OCI-LY1 (cell line): ENCODE measurements at regions not wholly inside any gene's neighbourhood (a gene's known extent, or its start where the extent isn't known, plus 50 kb on each side); places are given as distances from the start of the nearest gene placed in this dataset.
"Not testable (repeated sequence)": the region's sequence is repeated elsewhere in the genome, so short reads cannot be mapped to it uniquely, and the experiment has no call there.

Source experiments
- EZH2 ChIP-seq: fragments of 200-600 bp; sonication (generic), shearing (Covaris generic); IDR thresholded peaks from 2 replicates; pipeline ENCODE4 v1.8.0; 2017; ENCODE audit warnings: borderline replicate concordance, mixed run types, mild to moderate bottlenecking, antibody characterized with exemption, low read length, moderate library complexity, mixed read lengths
- TF ChIP-seq, protein P1 (sequence below): fragments of 200-600 bp; sonication (generic), shearing (Covaris generic); IDR thresholded peaks from 2 replicates; pipeline ENCODE4 v1.5.1; 2017; ENCODE audit warnings: mild to moderate bottlenecking, antibody characterized with exemption, low read length, moderate library complexity, mixed read lengths

DNA sequence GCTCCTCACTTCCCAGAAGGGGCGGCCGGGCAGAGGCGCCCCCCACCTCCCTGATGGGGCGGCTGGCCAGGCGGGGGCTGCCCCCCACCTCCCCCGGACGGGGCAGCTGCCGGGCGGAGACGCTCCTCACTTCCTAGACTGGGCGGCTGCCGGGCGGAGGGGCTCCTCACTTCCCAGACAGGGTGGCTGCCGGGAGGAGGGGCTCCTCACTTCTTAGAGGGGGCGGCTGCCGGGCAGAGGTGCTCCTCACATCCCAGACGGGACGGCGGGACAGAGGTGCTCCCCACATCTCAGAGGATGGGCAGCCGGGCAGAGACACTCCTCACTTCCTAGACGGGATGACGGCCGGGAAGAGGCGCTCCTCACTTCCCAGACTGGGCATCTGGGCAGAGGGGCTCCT lies 534.0 kb upstream of the FAM98A start:
- TF ChIP-seq, protein P1, sequence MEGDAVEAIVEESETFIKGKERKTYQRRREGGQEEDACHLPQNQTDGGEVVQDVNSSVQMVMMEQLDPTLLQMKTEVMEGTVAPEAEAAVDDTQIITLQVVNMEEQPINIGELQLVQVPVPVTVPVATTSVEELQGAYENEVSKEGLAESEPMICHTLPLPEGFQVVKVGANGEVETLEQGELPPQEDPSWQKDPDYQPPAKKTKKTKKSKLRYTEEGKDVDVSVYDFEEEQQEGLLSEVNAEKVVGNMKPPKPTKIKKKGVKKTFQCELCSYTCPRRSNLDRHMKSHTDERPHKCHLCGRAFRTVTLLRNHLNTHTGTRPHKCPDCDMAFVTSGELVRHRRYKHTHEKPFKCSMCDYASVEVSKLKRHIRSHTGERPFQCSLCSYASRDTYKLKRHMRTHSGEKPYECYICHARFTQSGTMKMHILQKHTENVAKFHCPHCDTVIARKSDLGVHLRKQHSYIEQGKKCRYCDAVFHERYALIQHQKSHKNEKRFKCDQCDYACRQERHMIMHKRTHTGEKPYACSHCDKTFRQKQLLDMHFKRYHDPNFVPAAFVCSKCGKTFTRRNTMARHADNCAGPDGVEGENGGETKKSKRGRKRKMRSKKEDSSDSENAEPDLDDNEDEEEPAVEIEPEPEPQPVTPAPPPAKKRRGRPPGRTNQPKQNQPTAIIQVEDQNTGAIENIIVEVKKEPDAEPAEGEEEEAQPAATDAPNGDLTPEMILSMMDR: not testable (repeated sequence)
- not testable (repeated sequence) for TF ChIP-seq EZH2
